OCI-LY1 (cell line): ENCODE measurements at regions not wholly inside any gene's neighbourhood (a gene's known extent, or its start where the extent isn't known, plus 50 kb on each side); places are given as distances from the start of the nearest gene placed in this dataset.

ENCODE experiments used
- EZH2 ChIP-seq: fragments of 200-600 bp; sonication (generic), shearing (Covaris generic); IDR thresholded peaks from 2 replicates; pipeline ENCODE4 v1.8.0; 2017; ENCODE audit warnings: borderline replicate concordance, mixed run types, mild to moderate bottlenecking, antibody characterized with exemption, low read length, moderate library complexity, mixed read lengths
- TF ChIP-seq, protein P1 (sequence below): fragments of 200-600 bp; sonication (generic), shearing (Covaris generic); IDR thresholded peaks from 2 replicates; pipeline ENCODE4 v1.5.1; 2017; ENCODE audit warnings: mild to moderate bottlenecking, antibody characterized with exemption, low read length, moderate library complexity, mixed read lengths

DNA sequence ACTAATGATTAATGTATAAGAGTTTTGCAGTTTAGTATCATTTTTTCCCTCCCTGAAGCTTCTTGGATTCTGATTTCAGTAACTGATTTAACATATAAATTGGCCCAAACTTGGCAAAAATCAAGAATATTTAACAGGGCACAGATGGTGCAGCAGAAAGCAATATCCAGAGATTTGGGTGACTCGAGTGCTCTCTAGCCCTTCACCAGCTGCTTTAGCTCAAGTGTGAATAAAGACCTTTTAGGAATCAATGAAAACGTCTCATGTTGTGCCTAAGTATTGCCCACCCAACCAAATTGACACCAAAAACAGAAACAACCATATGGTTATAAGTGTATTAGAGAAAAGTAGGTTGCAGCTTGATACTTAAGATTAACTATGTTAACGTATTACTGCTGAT lies 933.4 kb upstream of the PTPRD start:
- TF ChIP-seq, protein P1, sequence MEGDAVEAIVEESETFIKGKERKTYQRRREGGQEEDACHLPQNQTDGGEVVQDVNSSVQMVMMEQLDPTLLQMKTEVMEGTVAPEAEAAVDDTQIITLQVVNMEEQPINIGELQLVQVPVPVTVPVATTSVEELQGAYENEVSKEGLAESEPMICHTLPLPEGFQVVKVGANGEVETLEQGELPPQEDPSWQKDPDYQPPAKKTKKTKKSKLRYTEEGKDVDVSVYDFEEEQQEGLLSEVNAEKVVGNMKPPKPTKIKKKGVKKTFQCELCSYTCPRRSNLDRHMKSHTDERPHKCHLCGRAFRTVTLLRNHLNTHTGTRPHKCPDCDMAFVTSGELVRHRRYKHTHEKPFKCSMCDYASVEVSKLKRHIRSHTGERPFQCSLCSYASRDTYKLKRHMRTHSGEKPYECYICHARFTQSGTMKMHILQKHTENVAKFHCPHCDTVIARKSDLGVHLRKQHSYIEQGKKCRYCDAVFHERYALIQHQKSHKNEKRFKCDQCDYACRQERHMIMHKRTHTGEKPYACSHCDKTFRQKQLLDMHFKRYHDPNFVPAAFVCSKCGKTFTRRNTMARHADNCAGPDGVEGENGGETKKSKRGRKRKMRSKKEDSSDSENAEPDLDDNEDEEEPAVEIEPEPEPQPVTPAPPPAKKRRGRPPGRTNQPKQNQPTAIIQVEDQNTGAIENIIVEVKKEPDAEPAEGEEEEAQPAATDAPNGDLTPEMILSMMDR: no peak
- TF ChIP-seq EZH2: no peak
